SK-N-SH (cell line): ENCODE measurements at regions not wholly inside any gene's neighbourhood (a gene's known extent, or its start where the extent isn't known, plus 50 kb on each side); places are given as distances from the start of the nearest gene placed in this dataset.

ENCODE experiments used
- CTCF ChIA-PET: fragments of 300-600, 350-600 bp; formaldehyde crosslinking; extraction: SDS; loops from one replicate; lab custom pipeline; 2021; lab: Yijun Ruan, JAX
- POLR2A ChIA-PET: fragments of 350-600 bp; sonication (Branson Sonifier 250); formaldehyde crosslinking; extraction: SDS; loops from one replicate; lab custom pipeline; 2020; ENCODE audit warnings: antibody characterized with exemption, inconsistent platforms; lab: Yijun Ruan, JAX
- DNase-seq: peaks from one replicate; pipeline ENCODE4 v3.0.0; 2012
- H2AFZ ChIP-seq: fragments of 200-600 bp; sonication (generic); 2 replicates; pipeline ENCODE4 v1.8.1; 2016; ENCODE audit warnings: antibody characterized with exemption, mild to moderate bottlenecking, low read depth
- H3F3A ChIP-seq: fragments of 200-600 bp; sonication (generic); replicated peaks from 2 replicates; pipeline ENCODE3; 2016; ENCODE audit warnings: antibody characterized with exemption, mild to moderate bottlenecking; ENCODE audit not compliant: insufficient read depth
- H3K27ac ChIP-seq, 2 experiments: fragments of 200-500 bp in 1 of 2; fragments of 200-600 bp in 1 of 2; sonication (Bioruptor generic) in 1 of 2; sonication (generic), shearing (Covaris generic) in 1 of 2; 2 replicates each; pipeline versions ENCODE4 v1.5.1 to v1.6.1; 2014 to 2016; ENCODE audit warnings: low read depth in 2 of 2, inconsistent platforms in 1 of 2, low read length in 1 of 2, mild to moderate bottlenecking in 1 of 2, mixed read lengths in 1 of 2
- H3K27me3 ChIP-seq: fragments of 200-600 bp; sonication (generic), shearing (Covaris generic); 2 replicates; pipeline ENCODE4 v1.6.1; 2016; ENCODE audit warnings: mixed run types; ENCODE audit not compliant: insufficient read depth
- H3K36me3 ChIP-seq, 2 experiments: fragments of 200-500 bp in 1 of 2; fragments of 200-600 bp in 1 of 2; sonication (Bioruptor generic) in 1 of 2; sonication (generic) in 1 of 2; replicated peaks in 1 of 2; 2 replicates each; pipeline versions ENCODE3 to v1.5.1; 2014 to 2016; ENCODE audit warnings: low read length in 1 of 2, mild to moderate bottlenecking in 1 of 2; ENCODE audit not compliant: insufficient read depth in 2 of 2, control insufficient read depth in 1 of 2
- H3K4me1 ChIP-seq, 2 experiments: fragments of 200-500 bp in 1 of 2; fragments of 200-600 bp in 1 of 2; sonication (Bioruptor generic) in 1 of 2; sonication (generic), shearing (Covaris generic) in 1 of 2; 2 replicates each; pipeline versions ENCODE4 v1.5.1 to v1.6.1; 2014 to 2016; ENCODE audit warnings: low read depth in 1 of 2, low read length in 1 of 2, mixed run types in 1 of 2; ENCODE audit not compliant: insufficient read depth in 2 of 2, control insufficient read depth in 1 of 2
- H3K4me2 ChIP-seq: fragments of 200-600 bp; sonication (generic), shearing (Covaris generic); 2 replicates; pipeline ENCODE4 v1.6.1; 2017; ENCODE audit warnings: mixed run types
- H3K4me3 ChIP-seq, 2 experiments: fragments of 200-500 bp in 1 of 2; fragments of 200-600 bp in 1 of 2; sonication (Bioruptor generic) in 1 of 2; sonication (generic), shearing (Covaris generic) in 1 of 2; 2 replicates each; pipeline versions ENCODE4 v1.5.1 to v1.8.1; 2014 to 2016; ENCODE audit warnings: low read depth in 2 of 2, inconsistent platforms in 1 of 2, low read length in 1 of 2, mild to moderate bottlenecking in 1 of 2, mixed read lengths in 1 of 2, moderate library complexity in 1 of 2
- H3K79me2 ChIP-seq: fragments of 200-600 bp; sonication (generic); 2 replicates; pipeline ENCODE4 v1.8.1; 2017; ENCODE audit warnings: mild to moderate bottlenecking; ENCODE audit not compliant: insufficient read depth
- H3K9ac ChIP-seq: fragments of 200-600 bp; sonication (generic); 2 replicates; pipeline ENCODE4 v1.6.1; 2017; ENCODE audit warnings: mixed run types
- H3K9me2 ChIP-seq: fragments of 200-600 bp; sonication (generic); 2 replicates; pipeline ENCODE4 v1.6.1; 2017; ENCODE audit warnings: mixed run types
- H3K9me3 ChIP-seq: fragments of 200-600 bp; sonication (generic); 2 replicates; pipeline ENCODE4 v1.6.1; 2017; ENCODE audit warnings: mixed run types, mild to moderate bottlenecking, moderate library complexity
- H4K20me1 ChIP-seq: fragments of 200-600 bp; sonication (generic); 2 replicates; pipeline ENCODE4 v1.6.1; 2017; ENCODE audit warnings: mild to moderate bottlenecking, mixed run types; ENCODE audit not compliant: insufficient read depth
- CHD2 ChIP-seq: fragments of 150-350 bp; IDR thresholded peaks from 2 replicates; pipeline ENCODE4 v1.6.1; 2018; ENCODE audit warnings: low read length; ENCODE audit not compliant: partially characterized antibody
- ELF1 ChIP-seq: IDR thresholded peaks from 2 replicates; pipeline ENCODE4 v1.4.0; 2012
- EZH2phosphoT487 ChIP-seq: fragments of 200-600 bp; sonication (generic); IDR thresholded peaks from 2 replicates; pipeline ENCODE4 v1.6.1; 2017; ENCODE audit warnings: low read depth, mixed run types, mild to moderate bottlenecking, antibody characterized with exemption, moderate library complexity, borderline replicate concordance
- FOSL2 ChIP-seq: IDR thresholded peaks from 2 replicates; pipeline ENCODE4 v1.4.0; 2012; ENCODE audit warnings: low read depth, mild to moderate bottlenecking, moderate library complexity, borderline replicate concordance
- FOXJ3 ChIP-seq: sonication (generic); formaldehyde crosslinking; IDR thresholded peaks from 2 replicates; pipeline ENCODE4 v1.5.1; 2020; ENCODE audit warnings: mild to moderate bottlenecking, missing genetic modification reagents
- FOXM1 ChIP-seq: IDR thresholded peaks from 2 replicates; pipeline ENCODE4 v1.4.0; 2012; ENCODE audit warnings: low read depth, mild to moderate bottlenecking
- GABPA ChIP-seq: IDR thresholded peaks from 2 replicates; pipeline ENCODE4 v1.4.0; 2012; ENCODE audit warnings: low read depth, mild to moderate bottlenecking
- GATA2 ChIP-seq: sonication (generic); formaldehyde crosslinking; IDR thresholded peaks from 2 replicates; pipeline ENCODE4 v1.5.0; 2020; ENCODE audit warnings: mild to moderate bottlenecking, missing genetic modification reagents
- JUND ChIP-seq: IDR thresholded peaks from 2 replicates; pipeline ENCODE4 v1.4.0; 2012
- MEF2A ChIP-seq: IDR thresholded peaks from 2 replicates; pipeline ENCODE4 v1.4.0; 2012; ENCODE audit warnings: low read depth, borderline replicate concordance
- MXI1 ChIP-seq: IDR thresholded peaks from 2 replicates; pipeline ENCODE4 v1.6.1; 2012; ENCODE audit warnings: mild to moderate bottlenecking, low read depth, low read length, improper control_type of control experiment
- RAD21 ChIP-seq: IDR thresholded peaks from 2 replicates; pipeline ENCODE4 v1.6.1; 2012; ENCODE audit warnings: mild to moderate bottlenecking, low read length
- SIN3A ChIP-seq: IDR thresholded peaks from 2 replicates; pipeline ENCODE4 v1.6.1; 2012; ENCODE audit warnings: low read depth, mild to moderate bottlenecking, low read length, moderate library complexity, borderline replicate concordance
- TEAD4 ChIP-seq: IDR thresholded peaks from 2 replicates; pipeline ENCODE4 v1.4.0; 2012; ENCODE audit warnings: mild to moderate bottlenecking, borderline replicate concordance; ENCODE audit not compliant: insufficient read depth
- WGBS: methylation state at CpG from one replicate; pipeline ENCODE4 v1.1.6; 2017; ENCODE audit warnings: low lambda C conversion rate; 5-methylcytosine and 5-hydroxymethylcytosine counted together
- TF ChIP-seq, protein P1 (sequence below): IDR thresholded peaks from 2 replicates; pipeline ENCODE4 v1.4.0; 2012; ENCODE audit warnings: low read depth, borderline replicate concordance
- TF ChIP-seq, protein P2 (sequence below): IDR thresholded peaks from 2 replicates; pipeline ENCODE4 v1.4.0; 2012; ENCODE audit warnings: low read depth, borderline replicate concordance

DNA sequence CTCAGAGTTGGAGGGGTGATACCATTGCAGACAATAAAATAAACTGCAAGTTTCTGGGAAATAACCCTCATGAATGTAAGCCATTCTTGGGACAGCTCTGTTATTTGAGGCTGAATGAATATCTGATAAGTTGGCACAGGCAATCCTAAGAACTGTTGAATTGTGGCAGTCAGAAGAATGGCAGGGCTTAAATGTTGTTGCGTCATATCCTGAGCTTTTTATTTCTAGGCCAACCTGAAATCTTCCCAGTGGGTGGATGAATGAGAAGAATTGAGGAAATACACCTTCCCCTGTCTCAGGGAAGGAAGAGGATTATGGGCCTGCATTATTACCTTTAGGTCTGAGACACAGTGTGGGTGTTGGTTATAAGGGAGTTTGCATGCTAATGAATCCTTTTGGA lies 64.4 kb upstream of the C4orf54 start:
- DNase-seq, result no peak
- no peak overlapping the region for H3K27ac ChIP-seq
- no peaks in the 10 kb centered on the region for H3K79me2 ChIP-seq
- TF ChIP-seq FOXJ3 (CRISPR knock-in tag) (no peak), GATA2 (CRISPR knock-in tag) (no peak), CHD2 (no peak), JUND (no peak), FOSL2 (no peak), FOXM1 (no peak)
- H3K36me3 ChIP-seq, result no peaks in the 10 kb centered on the region
- 80% methylated on average over 1 of the region's 1 CpG for WGBS
- ChIA-PET CTCF (interaction anchor here (3.0 to 3.5 kb wide), 2 partner anchors 87 to 163 kb away, joined by 12 to 25 read pairs; no protein-coding TSS in a partner anchor), POLR2A (no interaction called here)
- no peaks in the 10 kb centered on the region for H3K9me3 ChIP-seq
- H3K27me3 ChIP-seq, result no peaks in the 10 kb centered on the region
- no peaks in the 10 kb centered on the region for H4K20me1 ChIP-seq
- H3K4me3 ChIP-seq, result no peak overlapping the region
- no peak overlapping the region for H3K4me2 ChIP-seq
- H3K9ac ChIP-seq, result no peak overlapping the region
- H3K9me2 ChIP-seq, result no peaks in the 10 kb centered on the region
- H3K4me1 ChIP-seq, result peaks cover 0 to 4% of the 10 kb centered on the region in 2 experiments; a peak in 1 of 4 replicates
- no peak overlapping the region for H2AFZ ChIP-seq
- H3F3A ChIP-seq, result no peaks in the 10 kb centered on the region

DNA sequence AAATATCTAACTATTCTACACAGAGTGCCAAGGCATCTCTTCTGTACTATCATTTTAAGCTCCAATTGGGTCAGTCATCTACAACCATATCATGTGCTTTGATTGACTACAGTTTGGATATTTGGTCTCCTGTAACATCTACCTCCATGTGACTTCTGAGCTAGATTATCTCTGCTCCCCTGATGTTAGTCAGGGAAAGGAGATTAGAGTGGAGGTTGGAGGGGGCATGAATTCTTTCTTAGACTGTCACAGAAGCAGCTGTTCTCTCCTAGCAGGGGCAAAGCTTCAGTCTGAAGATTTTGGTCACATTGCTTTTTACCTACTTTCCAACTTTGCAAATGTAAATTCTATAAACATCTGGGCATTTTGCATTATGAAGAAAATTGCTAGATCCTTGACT lies 62.6 kb upstream of the C4orf54 start:
- H4K20me1 ChIP-seq, result no peaks in the 10 kb centered on the region
- no peak for DNase-seq
- no peaks in the 10 kb centered on the region for H3K36me3 ChIP-seq
- no peaks in the 10 kb centered on the region for H3K27me3 ChIP-seq
- H2AFZ ChIP-seq, result no peak overlapping the region
- H3K9me3 ChIP-seq, result no peaks in the 10 kb centered on the region
- CTCF ChIA-PET, result no interaction called here
- H3K9ac ChIP-seq, result no peak overlapping the region
- peaks cover 0 to 4% of the 10 kb centered on the region in 2 experiments; a peak in 1 of 4 replicates for H3K4me1 ChIP-seq
- TF ChIP-seq, protein P1, sequence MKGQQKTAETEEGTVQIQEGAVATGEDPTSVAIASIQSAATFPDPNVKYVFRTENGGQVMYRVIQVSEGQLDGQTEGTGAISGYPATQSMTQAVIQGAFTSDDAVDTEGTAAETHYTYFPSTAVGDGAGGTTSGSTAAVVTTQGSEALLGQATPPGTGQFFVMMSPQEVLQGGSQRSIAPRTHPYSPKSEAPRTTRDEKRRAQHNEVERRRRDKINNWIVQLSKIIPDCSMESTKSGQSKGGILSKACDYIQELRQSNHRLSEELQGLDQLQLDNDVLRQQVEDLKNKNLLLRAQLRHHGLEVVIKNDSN, result no peak
- TF ChIP-seq ELF1, result no peak
- no peak for TF ChIP-seq TEAD4
- H3K4me3 ChIP-seq, result no peak overlapping the region
- no peaks in the 10 kb centered on the region for H3K79me2 ChIP-seq
- H3K4me2 ChIP-seq, result no peak overlapping the region
- POLR2A ChIA-PET, result no interaction called here
- H3K9me2 ChIP-seq, result no peaks in the 10 kb centered on the region
- no peaks in the 10 kb centered on the region for H3F3A ChIP-seq
- no peak overlapping the region for H3K27ac ChIP-seq

DNA sequence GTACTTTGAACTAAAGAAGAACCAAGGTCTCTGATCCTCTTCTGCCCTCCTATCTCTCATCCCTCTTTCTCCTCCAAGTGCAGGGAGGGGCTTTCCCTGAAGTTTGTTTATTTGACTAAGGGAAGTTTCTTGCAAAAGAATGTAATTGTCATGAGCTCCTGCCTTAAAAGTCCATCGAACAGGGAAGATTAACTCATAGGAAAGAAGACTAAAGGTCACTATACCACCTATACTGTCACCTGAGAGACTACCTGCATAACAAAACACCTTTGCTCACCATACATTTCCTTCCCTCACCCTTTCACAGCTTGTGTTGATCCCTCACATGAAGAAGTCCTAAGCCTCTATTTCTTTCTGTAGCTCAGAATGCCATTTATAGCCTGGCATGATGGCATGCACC lies 59.4 kb upstream of the C4orf54 start:
- no peaks in the 10 kb centered on the region for H3K4me1 ChIP-seq
- no peaks in the 10 kb centered on the region for H3K36me3 ChIP-seq
- H3K9ac ChIP-seq, result no peak overlapping the region
- H3F3A ChIP-seq, result no peaks in the 10 kb centered on the region
- no peaks in the 10 kb centered on the region for H4K20me1 ChIP-seq
- POLR2A ChIA-PET, result interaction anchor here (0.6 kb wide), 1 partner anchor 37 kb away, joined by 4 read pairs; no protein-coding TSS in a partner anchor
- no peaks in the 10 kb centered on the region for H3K9me3 ChIP-seq
- no peak overlapping the region for H2AFZ ChIP-seq
- no peak for DNase-seq
- no peak overlapping the region for H3K4me2 ChIP-seq
- no peaks in the 10 kb centered on the region for H3K27me3 ChIP-seq
- no peak overlapping the region for H3K4me3 ChIP-seq
- CTCF ChIA-PET, result no interaction called here
- 0% methylated on average over 1 of the region's 1 CpG for WGBS
- no peaks in the 10 kb centered on the region for H3K9me2 ChIP-seq
- TF ChIP-seq MXI1 (no peak), RAD21 (no peak), MEF2A (no peak), GABPA (no peak), EZH2phosphoT487 (no peak), SIN3A (no peak), FOXJ3 (CRISPR knock-in tag) (no peak)
- TF ChIP-seq, protein P2, sequence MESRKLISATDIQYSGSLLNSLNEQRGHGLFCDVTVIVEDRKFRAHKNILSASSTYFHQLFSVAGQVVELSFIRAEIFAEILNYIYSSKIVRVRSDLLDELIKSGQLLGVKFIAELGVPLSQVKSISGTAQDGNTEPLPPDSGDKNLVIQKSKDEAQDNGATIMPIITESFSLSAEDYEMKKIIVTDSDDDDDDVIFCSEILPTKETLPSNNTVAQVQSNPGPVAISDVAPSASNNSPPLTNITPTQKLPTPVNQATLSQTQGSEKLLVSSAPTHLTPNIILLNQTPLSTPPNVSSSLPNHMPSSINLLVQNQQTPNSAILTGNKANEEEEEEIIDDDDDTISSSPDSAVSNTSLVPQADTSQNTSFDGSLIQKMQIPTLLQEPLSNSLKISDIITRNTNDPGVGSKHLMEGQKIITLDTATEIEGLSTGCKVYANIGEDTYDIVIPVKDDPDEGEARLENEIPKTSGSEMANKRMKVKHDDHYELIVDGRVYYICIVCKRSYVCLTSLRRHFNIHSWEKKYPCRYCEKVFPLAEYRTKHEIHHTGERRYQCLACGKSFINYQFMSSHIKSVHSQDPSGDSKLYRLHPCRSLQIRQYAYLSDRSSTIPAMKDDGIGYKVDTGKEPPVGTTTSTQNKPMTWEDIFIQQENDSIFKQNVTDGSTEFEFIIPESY, result no peak
- no peaks in the 10 kb centered on the region for H3K79me2 ChIP-seq
- H3K27ac ChIP-seq, result no peak overlapping the region
